ENCODE measurements at regions not wholly inside any gene's neighbourhood (a gene's known extent, or its start where the extent isn't known, plus 50 kb on each side); places are given as distances from the start of the nearest gene placed in this dataset.

GRCh38 chrX:13200398-13200797 is 119.5 kb downstream of the ATXN3L start:
- no peak for TF ChIP-seq POLR2A (IDR thresholded peaks at IDR 0.05; ENCODE audit: low read length)
- no peak for TF ChIP-seq GATA1 (IDR thresholded peaks at IDR 0.05; ENCODE audit: low read depth, low read length)
